Tibial nerve (tissue), 4 donors: ENCODE measurements at regions not wholly inside any gene's neighbourhood (a gene's known extent, or its start where the extent isn't known, plus 50 kb on each side); places are given as distances from the start of the nearest gene placed in this dataset.

Source experiments
- CTCF ChIP-seq, 5 experiments: fragments of 200-600 bp in 3 of 5; fragments of 450-650 bp in 2 of 5; sonication (generic) in 3 of 5; IDR thresholded peaks; one replicate each; pipeline ENCODE4 v1.5.1; 2016 to 2019; ENCODE audit warnings: antibody characterized with exemption in 5 of 5, mild to moderate bottlenecking in 3 of 5, moderate library complexity in 2 of 5
- EP300 ChIP-seq, 2 donors: sonication (generic); formaldehyde crosslinking; IDR thresholded peaks; one replicate each; pipeline ENCODE4 v1.6.1; 2017; ENCODE audit warnings: antibody characterized with exemption in 2 of 2, mild to moderate bottlenecking in 1 of 2
- POLR2A ChIP-seq, 2 donors: fragments of 450-650 bp; IDR thresholded peaks; one replicate each; pipeline ENCODE4 v1.6.1; 2017; ENCODE audit warnings: antibody characterized with exemption in 2 of 2, mild to moderate bottlenecking in 2 of 2, moderate library complexity in 2 of 2

- no peak for TF ChIP-seq POLR2A (IDR thresholded peaks at IDR 0.05)
- no peak for TF ChIP-seq CTCF (IDR thresholded peaks at IDR 0.05)
- TF ChIP-seq EP300 (IDR thresholded peaks at IDR 0.05), result no peak
Observed at GRCh38 chr21:32134441-32135130, 144.3 kb downstream of the MIS18A start.
